Left cardiac atrium (tissue), 4 donors: ENCODE measurements at regions not wholly inside any gene's neighbourhood (a gene's known extent, or its start where the extent isn't known, plus 50 kb on each side); places are given as distances from the start of the nearest gene placed in this dataset.
"Not testable (repeated sequence)": the region's sequence is repeated elsewhere in the genome, so short reads cannot be mapped to it uniquely, and the experiment has no call there.

Experiments used
- ATAC-seq, 2 donors: fragments of 200-7000 bp; cut with Tn5 transposase; one replicate each; pipeline ENCODE4 v1.9.1; 2020; ENCODE audit warnings: mild to moderate bottlenecking in 2 of 2, moderate library complexity in 2 of 2
- DNase-seq: peaks from one replicate; pipeline ENCODE4 v3.0.0-alpha.2; 2020
- intact Hi-C, 2 donors: fragments of 100-400 bp; cut with DNase I; formaldehyde crosslinking; loops; one replicate each; pipeline versions ENCODE4 v1.14.1 to v1.15.1; 2022 to 2023
- donor health status: DM: no; HTN: yes; CAD: no.
- donor health status: DM: no; HTN: yes; CAD: no; lungs with severe emphysema.
- donor health status: DM: yes; HTN: yes; CAD: no.
- donor health status: Dilated cardiomyopathy.

GRCh38 chr13:88726075-88726474 is 1054.9 kb downstream of the SLITRK5 start:
- no peak for DNase-seq
- ATAC-seq: peak in 1 of 2 donors; percentile 55
- intact Hi-C loops: no loop called here

- DNase-seq, ATAC-seq, intact Hi-C loops: not testable (repeated sequence)
These were observed 1056.1 kb downstream of the SLITRK5 start for GRCh38 chr13:88727236-88727635.

- ATAC-seq: no peak
- intact Hi-C loops: no loop called here
- no peak for DNase-seq
These were observed 1058.4 kb downstream of the SLITRK5 start for GRCh38 chr13:88729605-88730004.

GRCh38 chr13:88736026-88736425 is 1064.9 kb downstream of the SLITRK5 start:
- ATAC-seq (no peak), DNase-seq (no peak)
- intact Hi-C loops: no loop called here

- ATAC-seq (no peak), DNase-seq (no peak)
- intact Hi-C loops: no loop called here
These were observed 1068.0 kb downstream of the SLITRK5 start for GRCh38 chr13:88739195-88739594.

- DNase-seq (no peak), ATAC-seq (no peak)
- intact Hi-C loops: no loop called here
These were observed 1073.1 kb downstream of the SLITRK5 start for GRCh38 chr13:88744289-88744688.

GRCh38 chr13:88745011-88745410 is 1073.8 kb downstream of the SLITRK5 start:
- no peak for ATAC-seq
- intact Hi-C loops: no loop called here
- DNase-seq: no peak

GRCh38 chr13:88752041-88752440 is 1080.9 kb downstream of the SLITRK5 start:
- intact Hi-C loops: no loop called here
- DNase-seq: no peak
- no peak for ATAC-seq

- DNase-seq: no peak
- ATAC-seq: no peak
- intact Hi-C loops: no loop called here
These were observed 1083.0 kb downstream of the SLITRK5 start for GRCh38 chr13:88754141-88754540.

- ATAC-seq (no peak), DNase-seq (no peak)
- intact Hi-C loops: no loop called here
These were observed 1090.0 kb downstream of the SLITRK5 start for GRCh38 chr13:88761145-88761544.

GRCh38 chr13:88764103-88764502 is 1092.9 kb downstream of the SLITRK5 start:
- DNase-seq: no peak
- intact Hi-C loops: no loop called here
- no peak for ATAC-seq

- ATAC-seq: no peak
- intact Hi-C loops: no loop called here
These were observed 1129.3 kb downstream of the SLITRK5 start for GRCh38 chr13:88800505-88800904.

GRCh38 chr13:88801361-88801760 is 1130.2 kb downstream of the SLITRK5 start:
- no peak for ATAC-seq
- DNase-seq: no peak
- intact Hi-C loops: no loop called here

More at GRCh38 chr13:88800505-88800904, 1129.3 kb downstream of the SLITRK5 start:
- DNase-seq: no peak

- DNase-seq: no peak
- ATAC-seq: no peak
- intact Hi-C loops: no loop called here
These were observed 1131.7 kb downstream of the SLITRK5 start for GRCh38 chr13:88802886-88803285.

GRCh38 chr13:88806438-88806837 is 1135.3 kb downstream of the SLITRK5 start:
- ATAC-seq (no peak), DNase-seq (no peak)
- intact Hi-C loops: no loop called here

GRCh38 chr13:88817560-88817959 is 1146.4 kb downstream of the SLITRK5 start:
- DNase-seq: no peak
- intact Hi-C loops: no loop called here
- ATAC-seq: no peak

- intact Hi-C loops: no loop called here
- no peak for ATAC-seq
- no peak for DNase-seq
These were observed 1151.9 kb downstream of the SLITRK5 start for GRCh38 chr13:88823114-88823513.

- ATAC-seq (no peak), DNase-seq (no peak)
- intact Hi-C loops: no loop called here
These were observed 1153.0 kb downstream of the SLITRK5 start for GRCh38 chr13:88824218-88824617.

GRCh38 chr13:88840085-88840484 is 1168.9 kb downstream of the SLITRK5 start:
- ATAC-seq (no peak), DNase-seq (no peak)
- intact Hi-C loops: no loop called here

GRCh38 chr13:88852293-88852692 is 1181.1 kb downstream of the SLITRK5 start:
- not testable (repeated sequence) for DNase-seq, ATAC-seq

GRCh38 chr13:88857256-88857655 is 1186.1 kb downstream of the SLITRK5 start:
- intact Hi-C loops: no loop called here
- no peak for ATAC-seq

More at GRCh38 chr13:88852293-88852692, 1181.1 kb downstream of the SLITRK5 start:
- intact Hi-C loops: not testable (repeated sequence)

GRCh38 chr13:88862095-88862620 is 1191.0 kb downstream of the SLITRK5 start:
- ATAC-seq (no peak), DNase-seq (no peak)
- intact Hi-C loops: no loop called here

More at GRCh38 chr13:88857256-88857655, 1186.1 kb downstream of the SLITRK5 start:
- DNase-seq: no peak
